Superior temporal gyrus (tissue), 1 donor: ENCODE measurements at regions not wholly inside any gene's neighbourhood (a gene's known extent, or its start where the extent isn't known, plus 50 kb on each side); places are given as distances from the start of the nearest gene placed in this dataset.

ENCODE experiments used
- DNase-seq: peaks from one replicate; pipeline ENCODE4 v3.0.0-alpha.2; 2016; ENCODE audit errors: extremely low spot score

DNA sequence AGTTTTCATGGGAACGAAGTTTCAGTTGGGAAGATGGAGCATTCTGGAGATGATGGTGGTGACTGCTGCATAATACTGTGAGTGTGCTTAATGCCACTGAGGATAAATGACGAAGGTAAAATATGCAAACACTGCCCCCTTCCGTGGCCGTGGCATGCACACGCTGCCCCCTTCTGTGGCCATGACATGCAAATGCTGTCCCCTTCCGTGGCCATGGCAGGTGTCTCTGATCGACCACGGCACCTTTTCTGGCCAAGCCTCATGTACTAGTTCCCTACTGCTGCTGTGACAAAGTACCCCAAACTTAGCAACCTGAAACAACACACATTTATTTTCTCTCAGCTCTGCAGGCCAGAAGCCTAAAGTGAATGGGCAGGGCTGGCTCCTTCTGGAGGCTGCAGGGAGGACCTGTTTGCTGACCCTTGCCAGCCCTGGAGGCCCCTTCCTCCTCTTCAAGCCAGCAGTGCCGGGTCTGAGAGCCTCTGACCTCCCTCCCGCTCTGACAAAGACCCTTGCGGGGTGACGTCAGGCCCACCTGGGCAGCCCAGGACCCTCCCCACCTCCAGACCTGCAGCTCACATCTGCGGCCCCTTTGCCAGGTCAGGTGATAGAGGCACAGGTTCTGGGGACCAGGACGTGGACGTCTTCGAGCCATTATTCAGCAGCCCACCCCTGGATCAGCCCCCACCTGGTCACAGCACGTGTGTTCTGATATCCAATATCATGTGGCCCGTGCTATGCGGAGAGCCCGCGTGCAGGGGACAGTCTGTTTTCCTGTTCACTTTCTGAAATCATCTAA lies 82.0 kb downstream of the MICALL2 start:
- DNase-seq, result no peak

GRCh38 chr7:1378610-1379601 lies 80.4 kb downstream of the MICALL2 start:
- no peak for DNase-seq

GRCh38 chr7:1380231-1380815 lies 78.9 kb downstream of the MICALL2 start:
- DNase-seq, result no peak

DNA sequence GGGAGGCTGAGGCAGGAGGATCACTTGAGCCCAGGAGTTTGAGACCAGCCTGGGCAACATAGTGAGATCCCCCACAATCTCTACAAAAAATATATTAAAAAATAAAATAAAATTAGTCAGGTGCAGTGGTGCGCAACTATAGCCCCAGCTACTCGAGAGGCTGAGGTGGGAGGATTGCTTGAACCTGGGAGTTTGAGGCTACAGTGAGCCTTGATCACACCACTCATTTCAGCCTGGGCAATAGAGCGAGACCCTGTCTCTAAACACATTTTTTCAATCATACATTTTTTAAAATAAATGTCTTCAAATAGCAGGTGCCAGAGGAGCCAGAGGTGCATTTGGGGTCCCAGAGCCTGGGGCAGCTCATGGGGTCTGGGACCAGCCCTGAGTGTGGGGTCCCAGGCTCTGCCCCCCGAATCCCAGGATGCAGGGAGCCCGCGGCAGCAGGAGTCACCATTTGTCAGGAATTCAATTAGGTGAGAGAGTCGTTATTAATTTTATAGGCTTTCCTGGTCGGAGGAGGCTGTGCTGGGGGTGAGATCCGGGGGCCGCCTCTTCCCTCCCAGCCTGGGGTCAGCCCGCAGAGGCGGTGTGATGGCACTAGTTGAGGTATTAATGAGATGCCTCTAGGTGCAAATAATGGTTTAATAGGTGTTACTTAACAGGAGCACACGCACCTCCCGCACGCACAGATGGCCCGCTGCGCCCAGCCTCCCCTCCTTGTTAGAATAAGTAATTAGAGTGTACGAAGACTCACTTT lies 78.3 kb downstream of the MICALL2 start:
- DNase-seq, result no peak

GRCh38 chr7:1382553-1383397 lies 76.5 kb downstream of the MICALL2 start:
- no peak for DNase-seq

DNA sequence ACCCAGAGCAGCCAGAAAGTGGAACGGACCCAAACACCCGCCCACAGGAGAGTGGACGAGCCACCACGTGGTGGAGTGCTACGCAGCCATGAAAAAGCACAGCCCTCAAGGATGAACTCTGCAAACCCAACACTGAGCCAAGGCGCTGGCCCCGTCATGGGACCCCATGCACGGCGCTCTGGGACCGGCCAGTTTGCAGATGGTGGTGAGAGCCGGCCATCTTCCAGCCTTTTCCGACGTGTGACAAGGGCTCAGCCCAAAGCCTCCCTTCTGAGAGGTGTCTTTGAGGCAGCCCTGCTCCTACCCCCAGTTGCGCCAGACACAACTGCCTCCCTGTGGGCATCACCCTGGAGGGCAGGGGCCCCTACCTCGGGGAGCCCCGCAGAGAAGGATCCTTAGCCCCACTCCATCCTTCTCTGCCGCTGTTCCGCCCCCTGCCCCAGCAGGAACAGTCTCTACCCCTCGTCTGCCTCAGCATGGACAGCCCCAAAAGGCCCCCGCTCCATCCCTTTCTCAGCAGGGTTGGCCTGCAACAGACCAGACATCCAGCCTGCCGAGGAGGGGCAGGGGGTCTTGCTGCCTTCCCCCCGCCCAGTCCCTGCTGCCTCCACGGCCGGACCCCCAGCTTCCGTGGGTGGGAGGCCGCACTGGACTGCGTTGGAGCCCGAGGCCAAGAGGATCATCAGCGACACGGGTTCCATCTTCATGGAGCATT lies 75.7 kb downstream of the MICALL2 start:
- no peak for DNase-seq

- no peak for DNase-seq
Measured at GRCh38 chr7:1384113-1384415, 75.2 kb downstream of the MICALL2 start.
